ENCODE measurements at regions not wholly inside any gene's neighbourhood (a gene's known extent, or its start where the extent isn't known, plus 50 kb on each side); places are given as distances from the start of the nearest gene placed in this dataset.

DNA sequence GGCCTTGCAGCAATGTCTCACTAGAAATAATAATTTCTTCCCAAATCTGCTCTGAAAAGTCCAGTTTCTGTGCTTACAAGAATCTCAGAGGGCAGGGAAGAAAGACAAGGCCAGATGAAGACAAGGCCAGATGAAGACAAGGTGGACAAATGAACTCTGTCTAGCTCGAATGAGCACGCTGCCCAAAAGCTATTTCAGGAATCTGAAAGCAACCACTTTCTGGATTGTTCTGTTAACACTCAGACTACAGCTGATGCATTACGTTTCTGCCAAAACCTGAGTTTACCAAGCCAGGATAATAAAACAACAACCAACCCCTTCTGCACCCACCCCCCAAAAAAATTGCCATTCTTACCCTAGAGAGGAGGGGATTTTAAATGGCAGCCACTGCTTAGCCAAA lies 1073.6 kb downstream of the SORCS3 start:
- H3K36me3 Mint-ChIP-seq (ENCODE audit: low read depth) = no peaks in the 10 kb centered on the region
- CTCF ChIA-PET = no interaction called here
- POLR2A ChIA-PET = no interaction called here
- no peak overlapping the region for H3K27ac Mint-ChIP-seq
- no peaks in the 10 kb centered on the region for H3K27me3 Mint-ChIP-seq
- no peaks in the 10 kb centered on the region for H3K4me1 Mint-ChIP-seq
- ATAC-seq = no peak
- DNase-seq = no peak
- no peak overlapping the region for H3K4me3 Mint-ChIP-seq
- peaks cover 3% of the 10 kb centered on the region for H3K9me3 Mint-ChIP-seq (ENCODE audit: low read depth)
- intact Hi-C loops (cut with DNase I, micrococcal nuclease) = no loop called here

DNA sequence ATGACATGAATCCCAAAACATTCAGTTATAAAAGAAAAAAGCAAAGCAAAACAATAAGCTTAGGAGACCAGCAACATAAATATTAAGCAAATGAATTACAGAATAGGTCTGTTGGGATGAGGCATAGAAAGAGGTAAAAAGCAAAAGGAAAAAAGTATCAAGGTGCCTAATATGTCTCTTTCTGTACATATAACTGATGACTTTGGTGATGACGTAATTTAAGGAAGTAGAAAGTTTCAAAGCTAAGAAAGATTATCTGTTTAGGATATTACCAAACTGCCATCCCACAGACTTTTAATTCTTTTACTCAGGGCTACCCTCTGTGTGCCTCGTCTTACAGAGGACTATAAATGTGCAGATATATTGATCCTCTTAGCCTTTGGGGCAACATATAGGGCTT lies 1066.5 kb downstream of the SORCS3 start:
- ChIA-PET CTCF (interaction anchor here (0.6 kb wide), 1 partner anchor 1084 kb away, joined by 3 read pairs; no protein-coding TSS in a partner anchor), POLR2A (no interaction called here)

DNA sequence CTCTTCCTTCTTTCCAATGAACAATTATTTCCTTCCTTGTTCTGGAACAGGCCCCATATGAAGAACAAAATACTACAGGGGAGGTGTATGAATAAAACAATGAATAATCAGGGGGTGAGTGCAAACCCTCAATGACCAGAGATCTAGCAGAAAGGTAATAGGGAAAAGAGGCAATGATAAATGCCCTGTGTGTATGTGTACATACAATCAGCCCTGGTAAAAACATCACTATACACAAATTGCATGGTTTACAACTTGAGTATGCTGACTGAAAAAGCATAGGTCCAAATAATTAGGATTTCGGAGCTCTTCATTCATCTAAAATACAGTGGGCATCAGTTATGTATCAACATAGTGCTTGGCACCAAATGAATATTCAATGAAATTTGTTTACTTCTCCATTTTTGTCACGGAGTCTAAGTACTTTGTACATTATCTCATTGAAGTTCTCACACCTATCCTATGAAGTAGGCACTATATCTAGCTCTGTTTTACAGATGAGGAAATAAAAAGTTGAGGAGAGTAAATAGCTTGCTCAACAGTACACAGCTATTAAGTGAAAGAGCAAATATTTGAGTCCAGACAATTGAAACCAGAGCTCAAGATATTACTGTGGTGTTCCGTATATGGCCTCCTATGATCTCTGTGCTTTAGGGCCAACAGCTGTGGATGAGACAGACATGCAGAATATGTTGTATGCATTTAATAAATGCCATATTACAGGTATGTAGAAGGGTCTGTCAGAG lies 1065.4 kb downstream of the SORCS3 start:
- intact Hi-C loops (cut with DNase I, micrococcal nuclease) = no loop called here
- no peaks in the 10 kb centered on the region for H3K36me3 Mint-ChIP-seq (ENCODE audit: low read depth)
- no peaks in the 10 kb centered on the region for H3K9me3 Mint-ChIP-seq (ENCODE audit: low read depth)
- H3K27ac Mint-ChIP-seq = no peak overlapping the region
- H3K4me1 Mint-ChIP-seq = no peaks in the 10 kb centered on the region
- no peaks in the 10 kb centered on the region for H3K27me3 Mint-ChIP-seq
- DNase-seq (no peak), ATAC-seq (no peak)
- ChIA-PET CTCF (interaction anchor here (0.6 to 1.0 kb wide), 2 partner anchors 11 to 43 kb away, joined by 4 read pairs; no protein-coding TSS in a partner anchor), POLR2A (no interaction called here)
- no peak overlapping the region for H3K4me3 Mint-ChIP-seq

More for the DNA sequence above, 1066.5 kb downstream of the SORCS3 start:
- Mint-ChIP-seq H3K9me3 (ENCODE audit: low read depth) (no peaks in the 10 kb centered on the region), H3K4me3 (no peak overlapping the region), H3K27me3 (no peaks in the 10 kb centered on the region), H3K27ac (no peak overlapping the region), H3K36me3 (ENCODE audit: low read depth) (no peaks in the 10 kb centered on the region), H3K4me1 (no peaks in the 10 kb centered on the region)
- ATAC-seq (no peak), DNase-seq (no peak)
- intact Hi-C loops (cut with DNase I, micrococcal nuclease) = no loop called here

DNA sequence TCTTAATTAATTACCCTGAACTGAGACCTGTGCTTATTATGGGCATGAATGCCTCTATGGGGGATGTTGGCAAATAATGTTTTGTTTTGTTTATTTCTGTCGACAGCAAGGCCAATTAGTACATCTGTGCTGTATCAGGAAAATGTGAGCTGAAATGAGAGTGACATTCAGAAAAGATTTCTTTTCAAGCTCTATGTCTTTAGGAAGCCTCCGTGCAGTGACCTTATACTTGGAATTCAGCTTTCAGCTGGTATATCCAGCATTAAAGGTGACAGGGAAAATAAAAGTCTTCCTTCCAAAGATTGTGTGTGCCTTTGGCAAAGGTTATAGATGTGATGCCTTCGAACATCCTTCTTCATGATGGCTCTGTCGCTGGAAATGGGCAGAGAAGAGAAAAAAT lies 1061.1 kb downstream of the SORCS3 start:
- Mint-ChIP-seq H3K27ac (no peak overlapping the region), H3K4me3 (no peak overlapping the region), H3K27me3 (no peaks in the 10 kb centered on the region), H3K9me3 (ENCODE audit: low read depth) (no peaks in the 10 kb centered on the region), H3K36me3 (ENCODE audit: low read depth) (no peaks in the 10 kb centered on the region), H3K4me1 (no peaks in the 10 kb centered on the region)
- DNase-seq (no peak), ATAC-seq (no peak)
- ChIA-PET POLR2A (no interaction called here), CTCF (no interaction called here)
- intact Hi-C loops (cut with DNase I, micrococcal nuclease) = no loop called here

DNA sequence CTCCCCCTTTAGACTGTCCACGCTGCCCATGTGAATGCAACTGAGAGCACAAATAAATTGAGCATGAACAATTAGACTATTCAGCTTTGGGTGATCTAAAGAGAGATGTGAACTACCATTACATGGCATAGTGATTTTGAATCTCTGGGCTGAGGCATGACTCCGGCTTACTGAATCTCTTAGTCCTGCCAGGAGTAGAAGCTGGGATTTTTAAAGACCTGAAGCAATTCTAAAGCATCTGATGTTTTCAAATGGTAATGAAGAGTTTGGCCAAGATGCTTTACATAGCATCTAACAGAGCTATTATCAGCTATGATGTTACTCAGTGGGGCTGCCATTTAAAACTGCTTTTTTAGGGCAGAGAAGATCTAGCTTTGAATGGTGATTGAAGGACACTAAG lies 1059.1 kb downstream of the SORCS3 start:
- ChIA-PET CTCF (no interaction called here), POLR2A (no interaction called here)
- no peaks in the 10 kb centered on the region for H3K27me3 Mint-ChIP-seq
- H3K9me3 Mint-ChIP-seq (ENCODE audit: low read depth) = no peaks in the 10 kb centered on the region
- intact Hi-C loops (cut with DNase I, micrococcal nuclease) = no loop called here
- no peaks in the 10 kb centered on the region for H3K36me3 Mint-ChIP-seq (ENCODE audit: low read depth)
- no peak for DNase-seq
- no peak for ATAC-seq
- H3K4me1 Mint-ChIP-seq = no peaks in the 10 kb centered on the region
- no peak overlapping the region for H3K4me3 Mint-ChIP-seq
- no peak overlapping the region for H3K27ac Mint-ChIP-seq

DNA sequence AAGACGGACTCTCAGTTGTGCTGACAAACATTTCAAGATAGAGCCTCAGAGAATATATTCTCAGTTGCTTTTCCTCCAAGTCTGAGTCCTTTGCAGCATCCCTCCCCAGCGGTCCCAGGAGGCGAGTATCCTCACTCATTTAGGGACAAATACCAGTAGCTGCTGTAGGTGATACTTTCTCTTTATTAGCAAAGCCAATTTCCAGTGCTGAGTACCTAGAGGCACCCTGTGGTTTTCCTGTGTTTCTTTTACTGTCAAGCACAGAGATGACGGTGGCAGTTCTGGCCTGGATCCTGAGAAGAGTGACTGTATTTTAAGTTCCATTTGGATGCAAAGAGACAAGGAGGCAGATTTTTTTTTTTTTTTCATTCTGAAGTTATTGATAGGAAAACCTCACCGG lies 1058.4 kb downstream of the SORCS3 start:
- DNase-seq (no peak), ATAC-seq (no peak)
- Mint-ChIP-seq H3K27ac (no peak overlapping the region), H3K4me3 (no peak overlapping the region), H3K27me3 (no peaks in the 10 kb centered on the region), H3K4me1 (no peaks in the 10 kb centered on the region), H3K36me3 (ENCODE audit: low read depth) (no peaks in the 10 kb centered on the region), H3K9me3 (ENCODE audit: low read depth) (no peaks in the 10 kb centered on the region)
- ChIA-PET POLR2A (no interaction called here), CTCF (no interaction called here)
- intact Hi-C loops (cut with DNase I, micrococcal nuclease) = loop anchor here in 1 of 2 experiments (10.0 kb wide), 1 partner anchor 1115 kb away; no protein-coding TSS in a partner anchor

DNA sequence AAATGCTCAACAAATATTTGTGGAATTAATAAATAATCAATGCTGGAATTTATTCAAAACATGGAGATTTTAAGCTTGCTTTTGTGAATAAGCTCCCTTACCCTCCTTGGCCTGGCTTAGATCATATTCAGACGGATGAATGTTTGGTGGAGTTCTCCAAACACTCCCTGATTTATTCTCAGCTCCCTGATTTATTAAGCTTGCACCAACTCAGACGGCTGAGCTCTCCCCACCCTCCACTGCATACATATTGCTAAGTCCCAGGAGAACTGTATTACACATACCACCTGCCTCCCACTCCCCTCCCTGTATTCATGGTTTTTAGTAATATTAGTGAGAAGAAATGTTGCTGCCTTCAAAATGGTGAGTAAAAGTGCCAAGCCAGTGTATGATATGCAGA lies 1057.5 kb downstream of the SORCS3 start:
- intact Hi-C loops (cut with DNase I, micrococcal nuclease) = loop anchor here in 1 of 2 experiments (10.0 kb wide), 1 partner anchor 1114 kb away; no protein-coding TSS in a partner anchor
- ChIA-PET POLR2A (no interaction called here), CTCF (no interaction called here)
- Mint-ChIP-seq H3K4me1 (no peaks in the 10 kb centered on the region), H3K36me3 (ENCODE audit: low read depth) (no peaks in the 10 kb centered on the region), H3K9me3 (ENCODE audit: low read depth) (no peaks in the 10 kb centered on the region), H3K27ac (no peak overlapping the region), H3K4me3 (no peak overlapping the region), H3K27me3 (no peaks in the 10 kb centered on the region)
- no peak for ATAC-seq
- DNase-seq = no peak

DNA sequence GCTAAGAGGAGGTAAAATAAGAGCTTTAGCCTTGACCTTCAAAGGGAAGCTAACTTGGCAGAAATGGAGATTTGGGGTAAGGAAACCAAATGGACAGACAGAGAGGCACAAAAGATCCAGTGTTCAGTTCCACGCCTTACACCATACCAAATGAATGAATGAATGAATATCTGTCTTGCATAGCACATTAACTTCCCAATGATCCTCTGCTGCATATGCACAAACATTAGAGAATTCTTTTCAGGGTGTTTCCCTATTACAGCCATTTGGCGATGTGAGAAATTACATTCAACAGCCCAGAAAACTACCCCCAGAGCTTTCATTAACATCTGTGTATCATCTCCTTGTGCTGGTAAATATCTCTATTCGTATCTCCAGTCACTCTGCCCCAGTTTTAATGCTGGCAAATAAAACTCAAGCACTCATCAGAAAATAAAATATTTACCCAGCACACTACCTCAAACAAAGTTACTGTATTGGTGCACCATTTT lies 1056.2 kb downstream of the SORCS3 start:
- H3K4me3 Mint-ChIP-seq = no peak overlapping the region

DNA sequence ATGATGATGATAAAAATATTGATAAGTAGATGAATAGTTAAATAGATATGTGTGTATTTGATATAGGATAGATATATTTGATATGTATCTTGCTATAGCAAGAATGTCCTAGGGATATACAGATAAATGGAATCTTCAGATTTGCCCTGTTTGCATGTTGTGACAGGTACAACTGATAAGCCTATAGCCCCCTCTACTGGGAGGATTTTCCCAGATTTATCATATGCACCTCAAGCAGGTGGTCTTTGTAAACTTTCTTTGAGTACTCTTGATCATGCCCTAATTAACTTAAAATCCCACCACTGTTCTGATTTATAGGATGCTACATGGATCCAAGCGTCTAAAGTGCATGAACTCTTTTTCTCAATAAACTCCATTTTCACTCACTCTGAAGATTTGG lies 1050.7 kb downstream of the SORCS3 start:
- H3K9me3 Mint-ChIP-seq (ENCODE audit: low read depth) = peaks cover 3% of the 10 kb centered on the region
- CTCF ChIA-PET = interaction anchor here (1.1 kb wide), 1 partner anchor 43 kb away, joined by 3 read pairs; no protein-coding TSS in a partner anchor
- H3K36me3 Mint-ChIP-seq (ENCODE audit: low read depth) = no peaks in the 10 kb centered on the region
- DNase-seq = no peak
- H3K27ac Mint-ChIP-seq = no peak overlapping the region
- H3K4me3 Mint-ChIP-seq = no peak overlapping the region
- ATAC-seq = no peak
- intact Hi-C loops (cut with DNase I, micrococcal nuclease) = loop anchor here in 1 of 2 experiments (2.0 to 10.0 kb wide), 2 partner anchors 629 to 1107 kb away; no protein-coding TSS in a partner anchor
- POLR2A ChIA-PET = no interaction called here
- H3K27me3 Mint-ChIP-seq = no peaks in the 10 kb centered on the region
- H3K4me1 Mint-ChIP-seq = no peaks in the 10 kb centered on the region

More for the DNA sequence above, 1056.2 kb downstream of the SORCS3 start:
- ChIA-PET CTCF (interaction anchor here (0.7 kb wide), 1 partner anchor 1083 kb away, joined by 3 read pairs; no protein-coding TSS in a partner anchor), POLR2A (no interaction called here)
- ATAC-seq (no peak), DNase-seq (no peak)
- H3K9me3 Mint-ChIP-seq (ENCODE audit: low read depth) = no peaks in the 10 kb centered on the region
- no peaks in the 10 kb centered on the region for H3K4me1 Mint-ChIP-seq
- H3K27me3 Mint-ChIP-seq = no peaks in the 10 kb centered on the region
- H3K36me3 Mint-ChIP-seq (ENCODE audit: low read depth) = no peaks in the 10 kb centered on the region
- intact Hi-C loops (cut with DNase I, micrococcal nuclease) = loop anchor here in 1 of 2 experiments (10.0 kb wide), 1 partner anchor 1113 kb away; no protein-coding TSS in a partner anchor
- H3K27ac Mint-ChIP-seq = no peak overlapping the region

DNA sequence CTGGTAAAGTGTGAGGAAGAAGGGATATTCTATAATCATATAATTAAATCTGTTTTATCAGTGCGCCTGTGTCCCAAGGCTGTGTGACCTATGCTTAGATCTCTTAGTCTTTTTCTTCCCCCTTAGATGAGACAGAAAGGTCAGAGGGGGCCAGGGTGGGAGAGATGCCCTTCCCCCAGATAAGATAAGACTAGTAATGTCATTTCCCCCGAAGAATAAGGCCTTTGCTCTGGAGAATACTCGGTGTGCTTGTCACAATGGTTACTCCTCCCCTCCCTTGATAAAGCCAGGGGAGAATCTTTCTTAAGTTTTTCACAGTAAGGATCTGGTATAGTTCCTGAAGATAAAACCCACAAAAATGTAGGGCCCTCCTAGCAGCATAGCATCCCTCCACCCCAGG lies 1041.8 kb downstream of the SORCS3 start:
- H3K9me3 Mint-ChIP-seq (ENCODE audit: low read depth) = peaks cover 22% of the 10 kb centered on the region
- no peaks in the 10 kb centered on the region for H3K27me3 Mint-ChIP-seq
- no peak overlapping the region for H3K4me3 Mint-ChIP-seq
- H3K4me1 Mint-ChIP-seq = no peaks in the 10 kb centered on the region
- DNase-seq (no peak), ATAC-seq (no peak)
- H3K27ac Mint-ChIP-seq = no peak overlapping the region
- intact Hi-C loops (cut with DNase I, micrococcal nuclease) = no loop called here
- ChIA-PET CTCF (no interaction called here), POLR2A (no interaction called here)
- no peaks in the 10 kb centered on the region for H3K36me3 Mint-ChIP-seq (ENCODE audit: low read depth)

DNA sequence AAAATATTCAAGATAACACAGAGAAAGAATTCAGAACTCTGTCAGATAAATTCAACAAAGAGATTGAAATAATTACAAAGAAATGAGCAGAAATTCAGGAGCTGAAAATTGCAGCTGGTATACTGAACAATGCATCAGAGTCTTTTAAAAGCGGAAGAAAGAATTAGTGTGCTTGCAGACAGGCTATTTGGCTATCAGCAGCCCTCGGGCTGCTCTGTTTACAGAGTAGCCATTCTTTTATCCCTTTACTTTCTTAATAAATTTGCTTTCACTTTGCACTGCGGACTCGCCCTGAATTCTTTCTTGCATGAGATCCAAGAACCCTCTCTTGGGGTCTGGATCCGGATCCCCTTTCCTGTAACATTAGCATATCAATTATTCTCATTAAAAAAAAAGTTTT lies 1040.0 kb downstream of the SORCS3 start:
- ATAC-seq (no peak), DNase-seq (no peak)
- Mint-ChIP-seq H3K36me3 (ENCODE audit: low read depth) (no peaks in the 10 kb centered on the region), H3K27ac (no peak overlapping the region), H3K4me1 (no peaks in the 10 kb centered on the region), H3K27me3 (no peaks in the 10 kb centered on the region), H3K4me3 (no peak overlapping the region), H3K9me3 (ENCODE audit: low read depth) (peaks cover 23% of the 10 kb centered on the region)
- intact Hi-C loops (cut with DNase I, micrococcal nuclease) = no loop called here
- ChIA-PET CTCF (no interaction called here), POLR2A (no interaction called here)

DNA sequence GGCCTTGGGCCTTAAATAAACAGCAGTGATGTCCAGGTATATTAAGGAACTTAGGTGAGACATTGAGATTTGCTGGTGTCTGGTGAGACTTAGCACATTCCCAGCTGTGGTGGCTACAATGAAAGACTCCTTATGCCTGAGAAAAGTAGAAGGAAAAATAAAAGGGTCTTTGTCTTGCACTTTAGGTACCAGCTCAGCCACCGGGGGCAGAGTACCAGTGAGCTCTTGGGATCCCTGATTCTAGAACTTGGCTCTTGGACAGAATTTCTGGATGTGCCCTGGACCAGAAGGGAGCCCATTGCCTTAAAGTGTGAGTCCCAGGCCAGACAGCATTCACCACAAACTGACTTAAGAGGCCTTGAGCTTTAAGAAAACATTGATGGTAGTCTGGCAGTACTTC lies 1038.7 kb downstream of the SORCS3 start:
- ChIA-PET CTCF (no interaction called here), POLR2A (no interaction called here)
- Mint-ChIP-seq H3K4me1 (no peaks in the 10 kb centered on the region), H3K27ac (no peak overlapping the region), H3K9me3 (ENCODE audit: low read depth) (peaks cover 27% of the 10 kb centered on the region), H3K4me3 (no peak overlapping the region), H3K36me3 (ENCODE audit: low read depth) (no peaks in the 10 kb centered on the region), H3K27me3 (no peaks in the 10 kb centered on the region)
- intact Hi-C loops (cut with DNase I, micrococcal nuclease) = no loop called here
- DNase-seq (no peak), ATAC-seq (no peak)

Data from activated CD4-positive, alpha-beta T cell treated with anti-CD3 and anti-CD28 coated beads for 36 hours (primary cell).